Neural progenitor cell (in vitro differentiated cells): ENCODE measurements at regions not wholly inside any gene's neighbourhood (a gene's known extent, or its start where the extent isn't known, plus 50 kb on each side); places are given as distances from the start of the nearest gene placed in this dataset.

Source experiments
- DNase-seq: peaks from one replicate; pipeline ENCODE4 v3.0.0-alpha.2; 2016; ENCODE audit warnings: low spot score
- H2AFZ ChIP-seq: fragments of 200-600 bp; sonication (generic); replicated peaks from 2 replicates; pipeline ENCODE4 v1.6.1; 2016; ENCODE audit warnings: antibody characterized with exemption
- H3F3A ChIP-seq: fragments of 200-600 bp; sonication (generic); 2 replicates; pipeline ENCODE4 v1.6.1; 2016; ENCODE audit warnings: antibody characterized with exemption, low read depth
- H3K27ac ChIP-seq: fragments of 200-600 bp; sonication (generic); 2 replicates; pipeline ENCODE4 v1.5.1; 2016; ENCODE audit warnings: mild to moderate bottlenecking
- H3K27me3 ChIP-seq: fragments of 200-600 bp; sonication (generic); 2 replicates; pipeline ENCODE4 v1.6.1; 2016; ENCODE audit warnings: mild to moderate bottlenecking, moderate library complexity
- H3K36me3 ChIP-seq: fragments of 200-600 bp; sonication (generic); 2 replicates; pipeline ENCODE4 v1.5.1; 2016
- H3K4me1 ChIP-seq: fragments of 200-600 bp; sonication (generic); 2 replicates; pipeline ENCODE4 v1.6.1; 2016; ENCODE audit warnings: mixed run types
- H3K4me2 ChIP-seq: fragments of 200-600 bp; sonication (generic); 2 replicates; pipeline ENCODE4 v1.6.1; 2016
- H3K4me3 ChIP-seq: fragments of 200-600 bp; sonication (generic); 2 replicates; pipeline ENCODE4 v1.5.1; 2016
- H3K79me2 ChIP-seq: fragments of 200-600 bp; sonication (generic); 2 replicates; pipeline ENCODE4 v1.6.1; 2016; ENCODE audit warnings: low read depth
- H3K9ac ChIP-seq: fragments of 200-600 bp; sonication (generic); 2 replicates; pipeline ENCODE4 v1.6.1; 2016
- H3K9me3 ChIP-seq: fragments of 200-600 bp; sonication (generic); 2 replicates; pipeline ENCODE4 v1.5.1; 2016; ENCODE audit warnings: low read depth
- H4K20me1 ChIP-seq: fragments of 200-600 bp; sonication (generic); 2 replicates; pipeline ENCODE4 v1.6.1; 2016; ENCODE audit warnings: low read depth
- H3K27ac Mint-ChIP-seq: 3 replicates; pipeline ENCODE4 v1.8.0; 2021; ENCODE audit warnings: mixed read lengths
- H3K27me3 Mint-ChIP-seq: 2 replicates; pipeline ENCODE4 v1.8.0; 2022; ENCODE audit warnings: low read depth, mild to moderate bottlenecking, inconsistent platforms, moderate library complexity, mixed read lengths; ENCODE audit not compliant: insufficient read depth
- H3K36me3 Mint-ChIP-seq: 3 replicates; pipeline ENCODE4 v1.8.0; 2021; ENCODE audit warnings: mixed read lengths
- H3K4me1 Mint-ChIP-seq: 3 replicates; pipeline ENCODE4 v1.8.0; 2021; ENCODE audit warnings: mixed read lengths
- H3K4me3 Mint-ChIP-seq: 3 replicates; pipeline ENCODE4 v1.8.0; 2021; ENCODE audit warnings: mild to moderate bottlenecking, moderate library complexity, mixed read lengths
- H3K9me3 Mint-ChIP-seq: 3 replicates; pipeline ENCODE4 v1.8.0; 2020; ENCODE audit warnings: mixed read lengths
- EZH2 ChIP-seq: fragments of 200-600 bp; sonication (generic); IDR thresholded peaks from 2 replicates; pipeline ENCODE4 v1.6.1; 2017; ENCODE audit warnings: antibody characterized with exemption, mild to moderate bottlenecking, moderate library complexity
- EZH2phosphoT487 ChIP-seq: fragments of 200-600 bp; sonication (generic); IDR thresholded peaks from 2 replicates; pipeline ENCODE4 v1.6.1; 2017; ENCODE audit warnings: antibody characterized with exemption
- TF ChIP-seq, protein P1 (sequence below): fragments of 200-600 bp; sonication (generic); IDR thresholded peaks from 2 replicates; pipeline ENCODE4 v1.5.1; 2017; ENCODE audit warnings: antibody characterized with exemption, mild to moderate bottlenecking

DNA sequence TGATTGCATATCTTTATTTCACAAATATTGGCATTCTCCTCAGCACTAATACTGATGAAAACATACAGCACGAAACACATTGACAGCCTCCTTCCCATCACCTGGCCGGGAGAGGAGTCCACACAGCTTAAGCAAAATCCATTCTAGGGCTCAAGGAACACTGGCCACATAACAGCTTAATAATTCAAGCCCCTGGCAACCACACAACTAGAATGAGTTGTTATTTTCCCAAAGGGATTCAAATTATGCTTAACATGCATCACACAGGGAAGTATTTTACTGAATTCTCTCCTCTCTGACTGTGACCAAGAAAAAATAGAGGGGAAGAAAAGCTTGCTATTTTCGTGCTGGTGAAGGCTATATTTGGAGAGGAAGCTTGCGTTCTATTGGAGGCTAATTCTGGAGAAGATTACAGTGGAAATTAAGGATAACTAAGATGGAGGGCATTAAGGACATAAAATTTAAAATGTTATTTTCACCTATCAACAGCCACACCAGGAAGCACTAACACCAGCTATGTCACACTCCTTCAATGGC lies 198.5 kb downstream of the ADGRG6 start:
- no peak overlapping the region for H3K4me2 ChIP-seq
- no peak for TF ChIP-seq EZH2
- TF ChIP-seq, protein P1, sequence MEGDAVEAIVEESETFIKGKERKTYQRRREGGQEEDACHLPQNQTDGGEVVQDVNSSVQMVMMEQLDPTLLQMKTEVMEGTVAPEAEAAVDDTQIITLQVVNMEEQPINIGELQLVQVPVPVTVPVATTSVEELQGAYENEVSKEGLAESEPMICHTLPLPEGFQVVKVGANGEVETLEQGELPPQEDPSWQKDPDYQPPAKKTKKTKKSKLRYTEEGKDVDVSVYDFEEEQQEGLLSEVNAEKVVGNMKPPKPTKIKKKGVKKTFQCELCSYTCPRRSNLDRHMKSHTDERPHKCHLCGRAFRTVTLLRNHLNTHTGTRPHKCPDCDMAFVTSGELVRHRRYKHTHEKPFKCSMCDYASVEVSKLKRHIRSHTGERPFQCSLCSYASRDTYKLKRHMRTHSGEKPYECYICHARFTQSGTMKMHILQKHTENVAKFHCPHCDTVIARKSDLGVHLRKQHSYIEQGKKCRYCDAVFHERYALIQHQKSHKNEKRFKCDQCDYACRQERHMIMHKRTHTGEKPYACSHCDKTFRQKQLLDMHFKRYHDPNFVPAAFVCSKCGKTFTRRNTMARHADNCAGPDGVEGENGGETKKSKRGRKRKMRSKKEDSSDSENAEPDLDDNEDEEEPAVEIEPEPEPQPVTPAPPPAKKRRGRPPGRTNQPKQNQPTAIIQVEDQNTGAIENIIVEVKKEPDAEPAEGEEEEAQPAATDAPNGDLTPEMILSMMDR, result no peak
- TF ChIP-seq EZH2phosphoT487, result no peak
- no peak overlapping the region for H2AFZ ChIP-seq
- H3K27ac ChIP-seq, result no peak overlapping the region
- H3K36me3 Mint-ChIP-seq, result no peaks in the 10 kb centered on the region
- peaks cover 12% of the 10 kb centered on the region for H3K9me3 Mint-ChIP-seq
- no peak for DNase-seq
- no peak overlapping the region for H3K4me3 Mint-ChIP-seq
- peaks cover 2% of the 10 kb centered on the region for H3K27me3 Mint-ChIP-seq
- no peaks in the 10 kb centered on the region for H3K79me2 ChIP-seq
- no peaks in the 10 kb centered on the region for H4K20me1 ChIP-seq
- H3K27ac Mint-ChIP-seq, result no peak overlapping the region
- no peaks in the 10 kb centered on the region for H3F3A ChIP-seq
- no peaks in the 10 kb centered on the region for H3K4me1 Mint-ChIP-seq
- H3K9ac ChIP-seq, result no peak overlapping the region
- no peaks in the 10 kb centered on the region for H3K9me3 ChIP-seq
- H3K4me1 ChIP-seq, result no peaks in the 10 kb centered on the region
- no peak overlapping the region for H3K4me3 ChIP-seq
- H3K36me3 ChIP-seq, result no peaks in the 10 kb centered on the region
- H3K27me3 ChIP-seq, result no peaks in the 10 kb centered on the region

DNA sequence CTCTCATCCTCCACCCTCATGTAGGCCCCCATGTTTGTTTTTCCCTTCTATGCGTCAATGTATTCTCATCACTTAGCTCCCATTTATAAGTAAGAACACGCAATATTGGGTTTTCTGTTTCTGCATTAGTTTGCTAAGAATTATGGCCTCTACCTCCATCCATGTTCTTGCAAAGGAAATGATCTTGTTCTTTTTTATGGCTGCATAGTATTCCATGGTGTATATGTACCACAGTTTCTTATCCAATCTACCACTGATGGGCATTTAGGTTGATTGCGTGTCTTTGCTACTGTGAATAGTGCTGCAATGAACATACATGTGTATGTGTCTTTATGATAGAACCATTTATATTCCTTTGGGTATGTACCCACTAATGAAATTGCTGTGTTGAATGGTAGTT lies 200.0 kb downstream of the ADGRG6 start:
- H3K9me3 Mint-ChIP-seq, result peaks cover 12% of the 10 kb centered on the region
- H3K9me3 ChIP-seq, result no peaks in the 10 kb centered on the region
- H3K27ac ChIP-seq, result no peak overlapping the region
- no peaks in the 10 kb centered on the region for H3K36me3 Mint-ChIP-seq
- H3F3A ChIP-seq, result no peaks in the 10 kb centered on the region
- TF ChIP-seq, protein P1, result no peak
- no peak for TF ChIP-seq EZH2
- TF ChIP-seq EZH2phosphoT487, result no peak
- H3K27ac Mint-ChIP-seq, result no peak overlapping the region
- no peak overlapping the region for H3K4me3 ChIP-seq
- no peak for DNase-seq
- no peaks in the 10 kb centered on the region for H4K20me1 ChIP-seq
- no peaks in the 10 kb centered on the region for H3K4me1 ChIP-seq
- no peak overlapping the region for H3K4me3 Mint-ChIP-seq
- no peaks in the 10 kb centered on the region for H3K79me2 ChIP-seq
- H3K4me1 Mint-ChIP-seq, result no peaks in the 10 kb centered on the region
- H3K4me2 ChIP-seq, result no peak overlapping the region
- H3K27me3 ChIP-seq, result no peaks in the 10 kb centered on the region
- no peak overlapping the region for H2AFZ ChIP-seq
- H3K9ac ChIP-seq, result no peak overlapping the region
- H3K27me3 Mint-ChIP-seq, result no peaks in the 10 kb centered on the region
- no peaks in the 10 kb centered on the region for H3K36me3 ChIP-seq

DNA sequence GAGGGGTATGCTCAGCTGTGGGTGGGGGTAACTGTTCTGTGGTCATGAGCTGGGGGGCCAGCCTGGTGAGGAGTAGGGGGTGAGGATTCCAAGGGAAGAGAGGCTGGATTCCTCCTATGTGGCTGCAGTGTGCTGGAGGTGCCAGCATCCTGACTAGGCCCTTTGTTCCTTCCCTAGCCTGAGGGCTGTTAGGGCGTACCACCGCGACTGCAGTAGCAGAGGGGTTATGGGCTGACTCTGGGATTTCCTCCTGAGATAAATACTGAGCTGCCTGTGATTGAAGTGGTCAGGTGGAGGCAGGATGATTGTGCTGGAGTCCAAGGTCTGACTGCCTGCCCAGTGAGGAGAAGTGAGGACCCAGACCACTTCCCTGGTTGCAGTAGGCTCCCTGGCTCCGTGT lies 205.3 kb downstream of the ADGRG6 start:
- no peak for TF ChIP-seq EZH2
- TF ChIP-seq, protein P1, result no peak
- no peak for TF ChIP-seq EZH2phosphoT487
- Mint-ChIP-seq H3K4me3 (no peak overlapping the region), H3K36me3 (no peaks in the 10 kb centered on the region), H3K27ac (no peak overlapping the region), H3K4me1 (no peaks in the 10 kb centered on the region), H3K27me3 (no peaks in the 10 kb centered on the region), H3K9me3 (peaks cover 12% of the 10 kb centered on the region)
- no peaks in the 10 kb centered on the region for H4K20me1 ChIP-seq
- DNase-seq, result no peak
- no peak overlapping the region for H2AFZ ChIP-seq
- no peak overlapping the region for H3K4me2 ChIP-seq
- H3K9ac ChIP-seq, result no peak overlapping the region
- no peaks in the 10 kb centered on the region for H3K79me2 ChIP-seq
- H3K4me3 ChIP-seq, result no peak overlapping the region
- H3F3A ChIP-seq, result no peaks in the 10 kb centered on the region
- H3K27ac ChIP-seq, result no peak overlapping the region
- H3K9me3 ChIP-seq, result no peaks in the 10 kb centered on the region
- H3K36me3 ChIP-seq, result no peaks in the 10 kb centered on the region
- no peaks in the 10 kb centered on the region for H3K4me1 ChIP-seq
- no peaks in the 10 kb centered on the region for H3K27me3 ChIP-seq
